Stromal cell of bone marrow (primary cell): ENCODE measurements at regions not wholly inside any gene's neighbourhood (a gene's known extent, or its start where the extent isn't known, plus 50 kb on each side); places are given as distances from the start of the nearest gene placed in this dataset.

ENCODE experiments used
- DNase-seq: peaks from one replicate; pipeline ENCODE4 v3.0.0-alpha.2; 2012; ENCODE audit warnings: low read depth

GRCh38 chr20:16678779-16679178 is 51.0 kb upstream of the SNRPB2 start:
- no peak for DNase-seq

GRCh38 chr20:16676891-16677290 is 52.9 kb upstream of the SNRPB2 start:
- no peak for DNase-seq

- no peak for DNase-seq
These were observed 54.7 kb upstream of the SNRPB2 start for GRCh38 chr20:16675001-16675564.

- no peak for DNase-seq
These were observed 55.6 kb upstream of the SNRPB2 start for GRCh38 chr20:16674243-16674642.

GRCh38 chr20:16672299-16672698 is 57.5 kb upstream of the SNRPB2 start:
- DNase-seq = no peak

GRCh38 chr20:16671753-16672152 is 58.1 kb upstream of the SNRPB2 start:
- no peak for DNase-seq

- no peak for DNase-seq
These were observed 63.6 kb upstream of the SNRPB2 start for GRCh38 chr20:16666272-16666671.

- no peak for DNase-seq
These were observed 65.8 kb upstream of the SNRPB2 start for GRCh38 chr20:16664020-16664419.

- no peak for DNase-seq
These were observed 67.4 kb upstream of the SNRPB2 start for GRCh38 chr20:16662467-16662866.

GRCh38 chr20:16661756-16662155 is 68.1 kb upstream of the SNRPB2 start:
- DNase-seq = peak; percentile 10

GRCh38 chr20:16654858-16655535 is 74.8 kb upstream of the SNRPB2 start:
- no peak for DNase-seq

GRCh38 chr20:16653266-16653665 is 76.6 kb upstream of the SNRPB2 start:
- DNase-seq = no peak

- DNase-seq = no peak
These were observed 74.8 kb upstream of the KIF16B start for GRCh38 chr20:16647875-16648597.

- no peak for DNase-seq
These were observed 68.3 kb upstream of the KIF16B start for GRCh38 chr20:16641511-16642023.

GRCh38 chr20:16639027-16639941 is 66.0 kb upstream of the KIF16B start:
- DNase-seq = no peak

- no peak for DNase-seq
These were observed 64.5 kb upstream of the KIF16B start for GRCh38 chr20:16637797-16638196.

- no peak for DNase-seq
These were observed 53.6 kb upstream of the KIF16B start for GRCh38 chr20:16626849-16627248.

- no peak for DNase-seq
These were observed 50.9 kb upstream of the KIF16B start for GRCh38 chr20:16624106-16624505.
